GM10266 (cell line): ENCODE measurements at regions not wholly inside any gene's neighbourhood (a gene's known extent, or its start where the extent isn't known, plus 50 kb on each side); places are given as distances from the start of the nearest gene placed in this dataset.
"Not testable (repeated sequence)": the region's sequence is repeated elsewhere in the genome, so short reads cannot be mapped to it uniquely, and the experiment has no call there.

Experiments
- DNase-seq: peaks from one replicate; pipeline ENCODE4 v3.0.0; 2012; ENCODE audit errors: extremely low spot score
- CTCF ChIP-seq: IDR thresholded peaks from 2 replicates; pipeline ENCODE4 v1.5.1; 2012; ENCODE audit warnings: mild to moderate bottlenecking, low read depth; ENCODE audit not compliant: control insufficient read depth, insufficient read depth; ENCODE audit errors: missing control alignments

- no peak for TF ChIP-seq CTCF
- no peak for DNase-seq
Observed at GRCh38 chr20:24418731-24419130, 50.7 kb upstream of the SYNDIG1 start.

- TF ChIP-seq CTCF, result no peak
- DNase-seq, result no peak
Observed at GRCh38 chr20:24417485-24417884, 51.9 kb upstream of the SYNDIG1 start.

- DNase-seq, result not testable (repeated sequence)
Observed at GRCh38 chr20:24415444-24415843, 54.0 kb upstream of the SYNDIG1 start.

- DNase-seq, result no peak
Observed at GRCh38 chr20:24411834-24412216, 57.6 kb upstream of the SYNDIG1 start.

GRCh38 chr20:24411003-24411833 lies 58.2 kb upstream of the SYNDIG1 start:
- no peak for TF ChIP-seq CTCF
- DNase-seq, result no peak

More at GRCh38 chr20:24411834-24412216, 57.6 kb upstream of the SYNDIG1 start:
- TF ChIP-seq CTCF, result no peak

GRCh38 chr20:24407151-24407550 lies 62.3 kb upstream of the SYNDIG1 start:
- no peak for TF ChIP-seq CTCF
- DNase-seq, result no peak

GRCh38 chr20:24406750-24407149 lies 62.7 kb upstream of the SYNDIG1 start:
- no peak for TF ChIP-seq CTCF
- DNase-seq, result no peak
